AG09309 (cell line): ENCODE measurements at regions not wholly inside any gene's neighbourhood (a gene's known extent, or its start where the extent isn't known, plus 50 kb on each side); places are given as distances from the start of the nearest gene placed in this dataset.
"Not testable (repeated sequence)": the region's sequence is repeated elsewhere in the genome, so short reads cannot be mapped to it uniquely, and the experiment has no call there.

Experiments used
- DNase-seq: peaks from one replicate; pipeline ENCODE4 v3.0.0-alpha.2; 2010; ENCODE audit warnings: low read depth
- H3K4me3 ChIP-seq: 2 replicates; pipeline ENCODE4 v1.5.1; 2011; ENCODE audit warnings: mild to moderate bottlenecking, low read depth, low read length, moderate library complexity; ENCODE audit not compliant: control insufficient read depth
- TF ChIP-seq, protein P1 (sequence below): IDR thresholded peaks from 2 replicates; pipeline ENCODE4 v1.5.1; 2011; ENCODE audit warnings: mild to moderate bottlenecking, low read depth, low read length, inconsistent platforms; ENCODE audit not compliant: insufficient read depth, control insufficient read depth; ENCODE audit errors: missing control alignments

DNA sequence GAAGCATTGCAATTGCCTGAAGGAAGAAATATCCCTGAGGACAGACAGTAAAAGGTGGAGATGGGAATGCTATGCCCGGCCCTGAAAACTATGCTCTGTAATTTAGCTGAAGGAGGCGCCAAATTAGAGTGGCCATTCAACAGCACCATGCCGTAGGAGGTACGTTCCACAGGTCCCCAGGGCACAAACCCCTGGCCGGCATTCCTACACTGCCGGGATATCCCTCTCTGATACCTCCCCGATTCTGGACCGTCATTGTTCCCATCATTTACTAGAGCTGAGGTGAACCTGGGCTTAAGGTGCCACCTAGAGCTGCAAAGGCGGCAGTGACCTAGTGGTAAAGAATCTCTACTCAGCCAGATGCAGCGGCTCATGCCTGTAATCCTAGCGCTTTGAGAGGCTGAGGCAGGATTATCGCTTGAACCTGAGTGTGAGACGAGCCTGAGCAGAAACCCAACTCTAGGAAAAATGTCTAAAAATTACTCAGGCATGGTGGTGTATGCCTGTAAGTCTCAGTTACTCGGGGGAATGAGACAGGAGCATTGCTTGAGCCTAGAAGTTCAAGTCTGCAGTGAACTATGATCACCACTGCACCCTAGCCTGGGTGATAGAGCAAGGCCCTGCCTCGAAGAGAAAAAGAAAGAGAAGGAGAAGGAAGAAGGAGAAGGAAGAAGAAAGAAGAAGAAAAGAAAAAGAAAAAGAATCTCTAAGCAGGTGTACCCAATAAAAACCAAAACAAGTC, 53.0 kb upstream of the TNKS2 start:
- no peak overlapping the region for H3K4me3 ChIP-seq
- DNase-seq: no peak

DNA sequence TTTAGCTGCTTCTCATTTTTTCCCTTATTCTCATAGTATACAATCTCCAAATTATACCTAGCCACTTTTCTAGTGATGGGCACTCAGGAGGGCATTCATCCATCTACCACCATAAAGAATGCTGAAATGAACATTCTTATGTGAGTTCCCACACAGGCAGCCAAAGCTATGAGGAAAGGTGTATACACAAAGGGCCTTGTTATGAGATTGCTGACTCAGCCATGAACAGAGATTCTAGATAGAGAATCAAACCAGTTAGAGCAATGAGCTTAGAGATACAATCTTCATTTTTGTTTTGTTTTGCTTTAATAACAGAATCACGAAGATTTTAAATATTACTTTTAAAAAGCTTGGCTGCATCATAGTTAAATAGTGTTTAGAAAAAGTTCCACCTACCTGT, 54.8 kb upstream of the TNKS2 start:
- H3K4me3 ChIP-seq: no peak overlapping the region
- DNase-seq: no peak
- TF ChIP-seq, protein P1, sequence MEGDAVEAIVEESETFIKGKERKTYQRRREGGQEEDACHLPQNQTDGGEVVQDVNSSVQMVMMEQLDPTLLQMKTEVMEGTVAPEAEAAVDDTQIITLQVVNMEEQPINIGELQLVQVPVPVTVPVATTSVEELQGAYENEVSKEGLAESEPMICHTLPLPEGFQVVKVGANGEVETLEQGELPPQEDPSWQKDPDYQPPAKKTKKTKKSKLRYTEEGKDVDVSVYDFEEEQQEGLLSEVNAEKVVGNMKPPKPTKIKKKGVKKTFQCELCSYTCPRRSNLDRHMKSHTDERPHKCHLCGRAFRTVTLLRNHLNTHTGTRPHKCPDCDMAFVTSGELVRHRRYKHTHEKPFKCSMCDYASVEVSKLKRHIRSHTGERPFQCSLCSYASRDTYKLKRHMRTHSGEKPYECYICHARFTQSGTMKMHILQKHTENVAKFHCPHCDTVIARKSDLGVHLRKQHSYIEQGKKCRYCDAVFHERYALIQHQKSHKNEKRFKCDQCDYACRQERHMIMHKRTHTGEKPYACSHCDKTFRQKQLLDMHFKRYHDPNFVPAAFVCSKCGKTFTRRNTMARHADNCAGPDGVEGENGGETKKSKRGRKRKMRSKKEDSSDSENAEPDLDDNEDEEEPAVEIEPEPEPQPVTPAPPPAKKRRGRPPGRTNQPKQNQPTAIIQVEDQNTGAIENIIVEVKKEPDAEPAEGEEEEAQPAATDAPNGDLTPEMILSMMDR: no peak

More for the DNA sequence above, 53.0 kb upstream of the TNKS2 start:
- TF ChIP-seq, protein P1: peak; percentile 41

DNA sequence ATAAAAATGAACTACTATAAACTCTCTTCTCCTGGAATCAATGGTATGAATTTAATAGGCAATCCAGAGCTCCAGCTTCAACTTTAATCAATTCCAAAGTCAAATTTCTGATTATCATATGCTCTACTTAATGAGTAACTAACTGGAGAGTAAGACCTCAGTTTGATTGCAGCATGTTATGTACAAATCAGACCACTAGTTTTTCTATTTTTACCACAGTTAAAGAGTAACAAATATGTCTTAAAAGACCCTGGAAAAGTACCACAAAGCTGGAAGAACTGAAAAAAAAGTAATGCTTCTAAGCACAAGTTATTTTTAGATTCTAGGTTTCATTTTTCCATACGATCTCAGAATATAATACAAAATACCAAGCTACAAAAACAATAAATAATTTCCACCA, 56.0 kb upstream of the TNKS2 start:
- TF ChIP-seq, protein P1: no peak
- H3K4me3 ChIP-seq: no peak overlapping the region
- no peak for DNase-seq

DNA sequence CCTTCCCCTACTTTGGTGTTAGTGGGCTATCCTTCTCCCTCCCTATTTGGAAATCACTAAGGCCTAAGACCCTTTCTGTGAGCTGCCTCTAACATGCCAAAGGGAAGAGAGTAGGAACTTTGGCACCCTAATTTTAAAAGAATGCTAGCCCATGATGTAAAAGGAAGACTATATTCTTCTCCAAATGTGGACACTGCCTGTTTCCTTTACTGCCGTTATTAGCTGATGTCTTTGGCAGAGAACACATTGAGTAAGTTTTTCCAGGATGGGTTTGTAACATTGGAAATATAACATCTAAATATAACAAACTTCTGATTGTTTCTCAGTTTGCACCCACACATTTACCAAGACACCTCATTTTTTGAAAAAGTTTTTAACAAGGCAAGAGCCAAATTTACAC, 56.9 kb upstream of the TNKS2 start:
- TF ChIP-seq, protein P1: no peak
- DNase-seq: no peak
- H3K4me3 ChIP-seq: no peak overlapping the region

DNA sequence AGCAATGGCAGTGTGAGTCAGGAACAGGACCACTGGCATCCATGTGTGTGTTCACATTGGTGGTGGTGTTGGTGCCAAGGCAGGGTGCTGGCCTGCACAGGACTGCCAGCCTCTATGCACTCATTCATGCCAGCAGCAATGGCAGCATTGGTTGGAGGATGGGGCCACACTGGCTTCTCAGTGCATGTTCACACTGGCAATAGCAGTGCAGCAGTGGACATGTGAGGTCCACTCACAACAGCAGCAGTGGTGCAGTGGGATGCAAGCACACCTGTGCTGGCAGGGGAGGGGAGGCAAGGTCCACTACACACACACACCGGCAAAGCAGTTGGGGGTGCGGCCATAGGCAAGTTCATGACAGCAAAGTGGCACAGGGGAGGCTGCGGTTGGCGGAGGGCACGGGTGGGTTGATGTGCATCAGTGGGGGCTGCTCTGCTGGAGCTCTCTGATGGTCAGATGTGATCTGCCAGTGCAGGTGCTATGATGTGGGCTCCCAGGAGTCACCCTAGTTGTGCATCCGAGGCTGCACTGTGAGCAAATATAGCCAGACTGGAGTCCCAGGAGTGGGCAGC, 57.8 kb upstream of the TNKS2 start:
- H3K4me3 ChIP-seq: no peak overlapping the region
- TF ChIP-seq, protein P1: no peak
- DNase-seq: no peak

DNA sequence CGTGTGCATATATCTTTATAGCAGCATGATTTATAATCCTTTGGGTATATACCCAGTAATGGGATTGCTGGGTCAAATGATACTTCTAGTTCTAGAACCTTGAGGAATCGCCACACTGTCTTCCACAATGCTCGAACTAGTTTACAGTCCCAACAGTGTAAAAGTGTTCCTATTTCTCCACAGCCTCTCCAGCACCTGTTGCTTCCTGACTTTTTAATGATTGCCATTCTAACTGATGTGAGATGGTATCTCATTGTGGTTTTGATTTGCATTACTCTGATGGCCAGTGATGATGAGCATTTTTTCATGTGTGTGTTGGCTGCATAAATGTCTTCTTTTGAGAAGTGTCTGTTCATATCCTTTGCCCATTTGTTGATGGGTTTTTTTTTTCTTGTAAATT, 66.0 kb upstream of the TNKS2 start:
- not testable (repeated sequence) for H3K4me3 ChIP-seq, DNase-seq

DNA sequence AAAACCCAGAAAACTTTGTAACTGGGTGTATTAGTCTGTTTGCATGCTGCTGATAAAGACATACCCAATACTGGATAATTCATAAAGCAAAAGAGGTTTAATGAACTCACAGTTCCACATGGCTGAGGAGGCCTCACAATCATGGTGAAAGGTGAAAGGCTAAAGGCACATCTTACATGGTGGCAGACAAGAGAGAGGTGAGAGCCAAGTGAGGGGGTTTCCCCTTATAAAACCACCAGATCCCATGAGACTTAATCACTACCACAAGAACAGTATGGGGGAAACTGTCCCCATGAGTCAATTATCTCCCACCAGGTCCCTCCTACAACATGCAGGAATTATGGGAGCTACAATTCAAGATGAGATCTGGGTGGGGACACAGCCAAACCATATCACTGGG, 68.9 kb upstream of the TNKS2 start:
- H3K4me3 ChIP-seq, DNase-seq: not testable (repeated sequence)
